ENCODE measurements at regions not wholly inside any gene's neighbourhood (a gene's known extent, or its start where the extent isn't known, plus 50 kb on each side); places are given as distances from the start of the nearest gene placed in this dataset.
"Not testable (repeated sequence)": the region's sequence is repeated elsewhere in the genome, so short reads cannot be mapped to it uniquely, and the experiment has no call there.

- no peak overlapping the region for H3K4me3 ChIP-seq
- H3K4me1 ChIP-seq: no peaks in the 10 kb centered on the region
- H3K27ac ChIP-seq: no peak overlapping the region
- H3K27me3 ChIP-seq: no peaks in the 10 kb centered on the region
- no peaks in the 10 kb centered on the region for H3K9me3 ChIP-seq
- H3K36me3 ChIP-seq: no peaks in the 10 kb centered on the region
- no peak for TF ChIP-seq CTCF (IDR thresholded peaks at IDR 0.05)
- DNase-seq (ENCODE audit: low spot score): no peak
These were observed 262.9 kb downstream of the ASMT start for GRCh38 chrX:1877780-1878179.

- H3K4me3 ChIP-seq; H3K4me1 ChIP-seq; H3K27me3 ChIP-seq; H3K9me3 ChIP-seq; H3K27ac ChIP-seq; H3K36me3 ChIP-seq; DNase-seq (ENCODE audit: low spot score): not testable (repeated sequence)
These were observed 266.3 kb downstream of the ASMT start for GRCh38 chrX:1880884-1881817.

- H3K4me3 ChIP-seq: no peak overlapping the region
- no peaks in the 10 kb centered on the region for H3K36me3 ChIP-seq
- H3K4me1 ChIP-seq: no peaks in the 10 kb centered on the region
- H3K9me3 ChIP-seq: no peaks in the 10 kb centered on the region
- no peak for TF ChIP-seq CTCF (IDR thresholded peaks at IDR 0.05)
- DNase-seq (ENCODE audit: low spot score): no peak
- H3K27ac ChIP-seq: no peak overlapping the region
- no peaks in the 10 kb centered on the region for H3K27me3 ChIP-seq
These were observed 268.9 kb downstream of the ASMT start for GRCh38 chrX:1883772-1884171.

GRCh38 chrX:1884446-1884845 is 269.6 kb downstream of the ASMT start:
- H3K27ac ChIP-seq: no peak overlapping the region
- H3K4me1 ChIP-seq: no peaks in the 10 kb centered on the region
- no peaks in the 10 kb centered on the region for H3K9me3 ChIP-seq
- H3K36me3 ChIP-seq: no peaks in the 10 kb centered on the region
- TF ChIP-seq CTCF (IDR thresholded peaks at IDR 0.05): no peak
- H3K4me3 ChIP-seq: no peak overlapping the region
- DNase-seq (ENCODE audit: low spot score): no peak
- H3K27me3 ChIP-seq: no peaks in the 10 kb centered on the region

- no peak for DNase-seq (ENCODE audit: low spot score)
- Histone ChIP-seq H3K4me1 (no peaks in the 10 kb centered on the region), H3K9me3 (no peaks in the 10 kb centered on the region), H3K36me3 (no peaks in the 10 kb centered on the region), H3K27ac (no peak overlapping the region), H3K4me3 (no peak overlapping the region), H3K27me3 (no peaks in the 10 kb centered on the region)
- no peak for TF ChIP-seq CTCF (IDR thresholded peaks at IDR 0.05)
These were observed 270.3 kb downstream of the ASMT start for GRCh38 chrX:1885116-1885515.

GRCh38 chrX:1888305-1888704 is 273.4 kb downstream of the ASMT start:
- H3K4me3 ChIP-seq, H3K27ac ChIP-seq: not testable (repeated sequence)

GRCh38 chrX:1894026-1894294 is 279.1 kb downstream of the ASMT start:
- no peak overlapping the region for H3K4me3 ChIP-seq
- no peak for TF ChIP-seq CTCF (IDR thresholded peaks at IDR 0.05)
- no peaks in the 10 kb centered on the region for H3K36me3 ChIP-seq
- H3K9me3 ChIP-seq: no peaks in the 10 kb centered on the region
- DNase-seq (ENCODE audit: low spot score): no peak
- no peaks in the 10 kb centered on the region for H3K27me3 ChIP-seq
- H3K27ac ChIP-seq: no peak overlapping the region
- no peaks in the 10 kb centered on the region for H3K4me1 ChIP-seq

More at GRCh38 chrX:1888305-1888704, 273.4 kb downstream of the ASMT start:
- H3K36me3 ChIP-seq; H3K4me1 ChIP-seq; H3K9me3 ChIP-seq; H3K27me3 ChIP-seq; DNase-seq (ENCODE audit: low spot score): not testable (repeated sequence)
